ENCODE measurements at regions not wholly inside any gene's neighbourhood (a gene's known extent, or its start where the extent isn't known, plus 50 kb on each side); places are given as distances from the start of the nearest gene placed in this dataset.
A peak's percentile ranks its signal among the peaks of the same experiment; 100 is the strongest.
"Not testable (repeated sequence)": the region's sequence is repeated elsewhere in the genome, so short reads cannot be mapped to it uniquely, and the experiment has no call there.

DNA sequence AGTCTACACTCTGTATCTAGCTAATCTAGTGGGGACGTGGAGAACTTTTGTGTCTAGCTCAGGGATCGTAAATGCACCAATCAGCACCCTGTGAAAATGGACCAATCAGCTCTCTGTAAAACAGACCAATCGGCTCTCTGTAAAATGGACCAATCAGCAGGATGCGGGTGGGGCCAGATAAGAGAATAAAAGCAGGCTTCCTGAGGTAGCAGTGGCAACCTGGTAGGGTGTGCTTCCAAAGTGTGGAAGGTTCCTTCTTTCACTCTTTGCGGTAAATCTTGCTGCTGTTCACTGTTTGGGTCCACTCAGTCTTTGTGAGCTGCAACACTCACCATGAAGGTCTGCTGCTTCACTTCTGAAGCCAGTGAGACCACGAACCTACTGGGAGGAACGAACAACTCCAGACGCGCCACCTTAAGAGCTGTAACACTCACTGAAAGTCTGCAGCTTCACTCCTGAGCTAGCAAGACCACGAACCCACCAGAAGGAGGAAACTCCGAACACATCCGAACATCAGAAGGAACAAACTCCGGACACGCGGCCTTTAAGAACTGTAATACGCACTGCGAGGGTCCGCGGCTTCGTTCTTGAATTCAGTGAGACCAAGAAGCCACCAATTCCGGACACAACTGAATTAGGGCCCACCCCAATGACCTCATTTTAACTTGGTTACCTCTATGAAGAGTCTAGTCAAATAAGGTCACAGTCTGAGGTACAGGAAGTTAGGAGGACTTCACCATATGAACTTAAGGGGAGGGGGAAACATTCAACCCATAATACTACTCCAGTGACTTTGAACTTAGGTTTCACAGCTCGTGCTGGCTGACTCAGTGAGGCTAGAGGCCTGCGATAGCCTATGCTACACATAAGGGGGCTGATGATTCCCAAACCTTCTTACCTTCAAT is 59.8 kb upstream of the LPGAT1 start:
- H3K27me3 ChIP-seq; ATAC-seq; H3K4me3 ChIP-seq; intact Hi-C loops (cut with DNase I); H3K36me3 ChIP-seq; H3K9me3 ChIP-seq; DNase-seq: not testable (repeated sequence)
- Histone ChIP-seq H3K27ac (peak overlapping the region in 2 of 3 donors; percentile 29 to 40), H3K4me1 (peaks cover 0 to 72% (median 26%) of the 10 kb centered on the region in 4 donors)
- WGBS (ENCODE audit: insufficient coverage, low coverage, low lambda C conversion rate, missing lambda C conversion rate): 90% methylated on average over 19 of the region's 23 CpGs

DNA sequence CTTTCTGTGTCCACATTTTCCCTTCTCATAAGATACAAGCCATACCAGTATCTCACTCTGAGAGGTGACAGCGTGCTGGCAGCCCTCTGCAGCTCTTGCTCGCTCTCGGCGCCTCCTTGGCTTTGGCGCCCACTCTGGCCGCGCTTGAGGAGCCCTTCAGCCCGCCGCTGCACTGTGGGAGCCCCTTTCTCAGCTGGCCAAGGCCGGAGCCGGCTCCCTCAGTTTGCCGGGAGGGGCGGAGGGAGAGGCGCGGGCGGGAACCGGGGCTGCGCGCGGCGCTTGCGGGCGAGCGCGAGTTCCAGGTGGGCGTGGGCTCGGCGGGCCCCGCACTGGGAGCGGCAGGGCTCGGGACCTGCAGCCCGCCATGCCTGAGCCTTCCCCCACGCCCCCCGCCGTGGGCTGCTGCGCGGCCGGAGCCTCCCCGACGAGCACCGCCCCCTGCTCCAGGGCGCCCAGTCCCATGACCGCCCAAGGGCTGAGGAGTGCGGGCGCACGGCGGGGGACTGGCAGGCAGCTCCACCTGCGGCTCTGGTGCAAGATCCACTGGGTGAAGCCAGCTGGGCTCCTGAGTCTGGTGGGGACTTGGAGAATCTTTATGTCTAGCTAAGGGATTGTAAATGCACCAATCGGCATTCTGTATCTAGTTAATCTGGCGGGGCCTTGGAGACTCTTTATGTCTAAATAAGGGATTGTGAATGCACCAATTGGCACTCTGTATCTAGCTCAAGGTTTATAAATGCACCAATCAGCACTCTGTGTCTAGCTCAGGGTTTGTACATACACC is 58.9 kb upstream of the LPGAT1 start:
- not testable (repeated sequence) for H3K36me3 ChIP-seq, ATAC-seq, H3K27ac ChIP-seq, H3K27me3 ChIP-seq, H3K9me3 ChIP-seq, DNase-seq
- no CpG with 5 or more reads among the region's 50 CpGs for WGBS (ENCODE audit: insufficient coverage, low coverage, low lambda C conversion rate, missing lambda C conversion rate)
- intact Hi-C loops (cut with DNase I): loop anchor here in 1 of 2 donors (10.0 kb wide), 1 partner anchor 55 kb away; the partner anchor contains the start of gene LPGAT1
- H3K4me1 ChIP-seq: peaks cover 0 to 64% (median 26%) of the 10 kb centered on the region in 4 donors
- H3K4me3 ChIP-seq: peak overlapping the region in 1 of 3 donors; percentile 26

DNA sequence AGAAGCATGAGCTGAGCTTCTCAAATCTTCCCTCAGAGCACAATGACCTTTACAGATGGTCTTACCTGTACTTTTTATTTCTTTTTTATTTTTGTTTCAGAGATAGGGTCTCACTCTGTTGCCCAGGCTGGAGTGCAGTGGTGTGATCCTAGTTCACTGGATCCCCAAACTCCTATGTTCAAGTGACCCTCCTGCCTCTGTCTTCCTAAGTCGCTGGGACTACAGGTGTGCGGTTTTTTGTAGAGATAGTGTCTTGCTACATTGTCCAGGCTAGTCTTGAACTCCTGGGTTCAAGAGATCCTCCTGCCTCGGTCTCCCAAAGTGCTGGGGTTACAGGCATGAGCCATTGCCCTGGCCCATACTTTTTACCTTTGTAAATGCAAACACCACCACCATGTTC is 56.0 kb upstream of the LPGAT1 start:
- TF ChIP-seq, protein P1, sequence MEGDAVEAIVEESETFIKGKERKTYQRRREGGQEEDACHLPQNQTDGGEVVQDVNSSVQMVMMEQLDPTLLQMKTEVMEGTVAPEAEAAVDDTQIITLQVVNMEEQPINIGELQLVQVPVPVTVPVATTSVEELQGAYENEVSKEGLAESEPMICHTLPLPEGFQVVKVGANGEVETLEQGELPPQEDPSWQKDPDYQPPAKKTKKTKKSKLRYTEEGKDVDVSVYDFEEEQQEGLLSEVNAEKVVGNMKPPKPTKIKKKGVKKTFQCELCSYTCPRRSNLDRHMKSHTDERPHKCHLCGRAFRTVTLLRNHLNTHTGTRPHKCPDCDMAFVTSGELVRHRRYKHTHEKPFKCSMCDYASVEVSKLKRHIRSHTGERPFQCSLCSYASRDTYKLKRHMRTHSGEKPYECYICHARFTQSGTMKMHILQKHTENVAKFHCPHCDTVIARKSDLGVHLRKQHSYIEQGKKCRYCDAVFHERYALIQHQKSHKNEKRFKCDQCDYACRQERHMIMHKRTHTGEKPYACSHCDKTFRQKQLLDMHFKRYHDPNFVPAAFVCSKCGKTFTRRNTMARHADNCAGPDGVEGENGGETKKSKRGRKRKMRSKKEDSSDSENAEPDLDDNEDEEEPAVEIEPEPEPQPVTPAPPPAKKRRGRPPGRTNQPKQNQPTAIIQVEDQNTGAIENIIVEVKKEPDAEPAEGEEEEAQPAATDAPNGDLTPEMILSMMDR (IDR thresholded peaks at IDR 0.05): no peak
- no peaks in the 10 kb centered on the region for H3K27me3 ChIP-seq
- no peaks in the 10 kb centered on the region for H3K9me3 ChIP-seq
- no peak overlapping the region for H3K4me3 ChIP-seq
- intact Hi-C loops (cut with DNase I): loop anchor here in 1 of 2 donors (10.0 kb wide), 1 partner anchor 52 kb away; the partner anchor contains the start of gene LPGAT1
- DNase-seq (no peak), ATAC-seq (peak in 1 of 4 donors; percentile 24)
- 92% methylated on average over 3 of the region's 3 CpGs for WGBS (ENCODE audit: insufficient coverage, low coverage, low lambda C conversion rate, missing lambda C conversion rate)
- peak overlapping the region; percentile 4 to 78 (median 72) for H3K27ac ChIP-seq
- H3K4me1 ChIP-seq: peaks cover 0 to 36% (median 13%) of the 10 kb centered on the region in 4 donors
- H3K36me3 ChIP-seq: no peaks in the 10 kb centered on the region

DNA sequence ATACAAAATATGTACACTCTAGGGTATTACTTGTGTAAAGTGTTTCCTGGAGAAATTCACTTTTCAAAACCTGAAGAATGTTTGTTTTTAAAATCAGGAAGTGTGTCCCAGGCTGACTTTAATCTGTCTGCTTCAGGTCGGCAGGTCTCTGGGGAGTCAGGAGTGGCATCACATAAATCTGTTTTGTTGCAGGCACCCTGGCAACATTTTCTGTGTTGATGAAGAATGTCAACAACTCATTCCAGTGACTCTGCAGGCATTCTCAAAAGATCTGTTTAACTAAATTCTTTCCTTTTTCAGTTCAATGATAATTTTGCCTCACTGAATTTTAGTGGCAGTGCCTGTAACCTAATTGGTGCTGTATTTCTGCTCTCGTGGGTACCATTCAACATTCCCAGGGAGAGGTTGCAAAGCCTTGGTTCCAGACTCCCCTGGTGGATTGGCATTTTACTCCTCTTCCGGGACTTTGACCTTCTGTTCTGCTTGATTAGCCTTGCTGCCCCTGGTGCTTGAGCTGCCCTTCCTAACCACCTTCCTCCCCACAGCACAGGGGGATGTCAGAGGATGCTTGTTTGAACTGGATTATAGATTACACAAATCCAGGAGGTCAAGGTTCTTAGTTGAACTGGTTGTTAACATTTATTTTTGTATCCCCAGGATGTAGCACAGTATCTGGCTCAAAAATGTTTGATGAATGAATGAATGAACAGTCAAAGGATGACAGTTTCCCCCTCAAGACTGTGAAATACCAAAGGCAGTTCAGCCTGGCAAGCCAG is 55.4 kb upstream of the LPGAT1 start:
- TF ChIP-seq, protein P1 (IDR thresholded peaks at IDR 0.05): no peak
- no peak for TF ChIP-seq POLR2A (IDR thresholded peaks at IDR 0.05)
- H3K27ac ChIP-seq: peak overlapping the region; percentile 49 to 78 (median 72)
- intact Hi-C loops (cut with DNase I): loop anchor here in 1 of 2 donors (10.0 kb wide), 1 partner anchor 51 kb away; the partner anchor contains the start of gene LPGAT1
- H3K27me3 ChIP-seq: no peaks in the 10 kb centered on the region
- no peaks in the 10 kb centered on the region for H3K9me3 ChIP-seq
- WGBS (ENCODE audit: insufficient coverage, low coverage, low lambda C conversion rate, missing lambda C conversion rate): 13% methylated on average over 3 of the region's 3 CpGs
- ATAC-seq: peak; percentile 70 to 88 (median 78)
- peak in 1 of 3 donors; percentile 66 for DNase-seq
- H3K36me3 ChIP-seq: no peaks in the 10 kb centered on the region
- H3K4me3 ChIP-seq: no peak overlapping the region
- peaks cover 0 to 31% (median 11%) of the 10 kb centered on the region in 4 donors for H3K4me1 ChIP-seq

All from right lobe of liver (tissue), 6 donors.